Astrocyte of the spinal cord (primary cell): ENCODE measurements at regions not wholly inside any gene's neighbourhood (a gene's known extent, or its start where the extent isn't known, plus 50 kb on each side); places are given as distances from the start of the nearest gene placed in this dataset.
A peak's percentile ranks its signal among the peaks of the same experiment; 100 is the strongest.

Source experiments
- DNase-seq: peaks from one replicate; pipeline ENCODE4 v3.0.0; 2011; ENCODE audit warnings: low read depth, low spot score
- H3K4me3 ChIP-seq: 2 replicates; pipeline ENCODE4 v1.5.1; 2011; ENCODE audit warnings: low read depth, mild to moderate bottlenecking, low read length, moderate library complexity
- in situ Hi-C: cut with HindIII; loops from 2 replicates; pipeline ENCODE4 v1.10.0; 2017; ENCODE audit warnings: low sequenced_read_pairs
- TF ChIP-seq, protein P1 (sequence below): IDR thresholded peaks from 2 replicates; pipeline ENCODE4 v1.5.1; 2012; ENCODE audit warnings: low read depth, mild to moderate bottlenecking, low read length, inconsistent platforms

DNA sequence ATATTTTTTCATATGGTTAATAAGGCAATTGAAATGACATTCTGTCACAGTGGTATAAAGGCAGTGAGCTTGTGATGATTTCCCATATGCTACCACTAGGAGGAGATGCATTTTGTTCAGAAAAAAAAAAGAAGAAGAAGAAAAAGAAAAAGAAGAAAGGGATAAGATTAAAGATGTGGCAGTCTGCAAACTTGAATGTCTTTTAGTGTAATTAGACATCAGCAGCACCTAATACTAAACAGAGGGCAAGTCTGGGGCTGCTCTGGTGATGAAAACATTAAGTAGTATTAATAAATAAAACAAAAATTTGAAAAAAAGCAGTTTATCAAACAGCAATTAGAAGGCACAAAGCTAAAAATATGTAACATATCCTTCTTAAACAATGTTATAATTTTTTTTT is 95.4 kb upstream of the DEFB112 start:
- in situ Hi-C loops = no loop called here
- TF ChIP-seq, protein P1, sequence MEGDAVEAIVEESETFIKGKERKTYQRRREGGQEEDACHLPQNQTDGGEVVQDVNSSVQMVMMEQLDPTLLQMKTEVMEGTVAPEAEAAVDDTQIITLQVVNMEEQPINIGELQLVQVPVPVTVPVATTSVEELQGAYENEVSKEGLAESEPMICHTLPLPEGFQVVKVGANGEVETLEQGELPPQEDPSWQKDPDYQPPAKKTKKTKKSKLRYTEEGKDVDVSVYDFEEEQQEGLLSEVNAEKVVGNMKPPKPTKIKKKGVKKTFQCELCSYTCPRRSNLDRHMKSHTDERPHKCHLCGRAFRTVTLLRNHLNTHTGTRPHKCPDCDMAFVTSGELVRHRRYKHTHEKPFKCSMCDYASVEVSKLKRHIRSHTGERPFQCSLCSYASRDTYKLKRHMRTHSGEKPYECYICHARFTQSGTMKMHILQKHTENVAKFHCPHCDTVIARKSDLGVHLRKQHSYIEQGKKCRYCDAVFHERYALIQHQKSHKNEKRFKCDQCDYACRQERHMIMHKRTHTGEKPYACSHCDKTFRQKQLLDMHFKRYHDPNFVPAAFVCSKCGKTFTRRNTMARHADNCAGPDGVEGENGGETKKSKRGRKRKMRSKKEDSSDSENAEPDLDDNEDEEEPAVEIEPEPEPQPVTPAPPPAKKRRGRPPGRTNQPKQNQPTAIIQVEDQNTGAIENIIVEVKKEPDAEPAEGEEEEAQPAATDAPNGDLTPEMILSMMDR = peak; percentile 45
- no peak for DNase-seq

DNA sequence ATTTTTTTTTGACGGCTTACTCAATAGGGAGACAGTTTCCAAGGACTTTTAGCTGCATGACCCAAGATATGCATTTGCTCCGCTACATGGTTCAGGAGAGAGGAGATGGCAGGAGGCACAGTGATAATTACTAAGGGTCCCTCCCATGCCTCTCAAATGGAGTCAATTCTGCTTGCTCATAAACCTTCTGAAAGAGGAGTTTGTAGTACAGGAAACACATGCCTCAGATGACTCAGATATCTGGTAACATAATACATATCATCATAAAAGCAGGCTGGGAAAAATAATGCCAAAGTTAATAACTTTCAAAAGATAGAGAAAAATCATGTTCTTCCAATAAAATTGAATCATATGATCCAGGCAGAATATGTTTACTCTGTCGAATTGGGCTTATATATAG is 97.6 kb upstream of the DEFB112 start:
- in situ Hi-C loops = no loop called here
- TF ChIP-seq, protein P1 = no peak
- H3K4me3 ChIP-seq = no peak overlapping the region
- DNase-seq = no peak

More for the DNA sequence above, 95.4 kb upstream of the DEFB112 start:
- H3K4me3 ChIP-seq = no peak overlapping the region

DNA sequence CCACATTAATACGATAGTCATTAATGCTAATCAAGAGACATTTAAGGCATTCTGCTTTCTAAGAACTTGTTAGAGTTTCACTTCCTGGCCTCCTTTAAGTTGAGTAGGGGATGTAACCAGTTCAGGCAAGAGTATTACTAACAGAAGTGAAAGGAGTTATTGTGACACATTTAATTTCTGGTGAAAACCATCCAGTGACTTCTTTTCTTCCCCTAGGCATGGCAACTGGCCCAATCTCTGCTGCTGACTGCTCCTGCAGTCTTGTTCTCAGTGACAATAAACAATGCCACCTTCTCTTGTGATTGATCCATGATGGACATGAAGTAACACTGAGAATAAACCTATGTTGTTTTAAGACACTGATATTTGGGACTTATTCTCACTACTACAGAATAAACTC is 130.9 kb upstream of the DEFB112 start:
- H3K4me3 ChIP-seq = no peak overlapping the region
- no peak for DNase-seq
- TF ChIP-seq, protein P1 = no peak
- in situ Hi-C loops = no loop called here

DNA sequence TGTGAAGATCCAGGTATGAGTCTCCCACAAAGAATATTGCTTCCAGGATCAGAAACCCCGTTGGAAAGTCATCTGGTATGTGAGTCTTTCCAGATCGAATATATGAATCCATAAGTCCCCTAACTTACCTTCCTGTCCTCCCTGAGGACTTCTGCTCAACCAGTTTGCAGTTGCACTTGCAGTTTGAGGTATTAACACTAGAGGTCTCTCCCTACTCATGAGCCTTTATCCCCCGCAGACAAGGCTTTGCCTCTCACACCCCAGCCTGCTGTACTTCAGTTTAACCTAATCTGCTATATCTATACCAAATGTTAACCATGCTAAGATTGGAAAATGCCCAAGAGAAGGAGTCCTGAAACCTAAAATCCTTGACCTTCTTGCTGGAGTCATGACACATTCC is 135.3 kb upstream of the DEFB112 start:
- H3K4me3 ChIP-seq = no peak overlapping the region
- in situ Hi-C loops = no loop called here
- TF ChIP-seq, protein P1 = no peak
- no peak for DNase-seq

DNA sequence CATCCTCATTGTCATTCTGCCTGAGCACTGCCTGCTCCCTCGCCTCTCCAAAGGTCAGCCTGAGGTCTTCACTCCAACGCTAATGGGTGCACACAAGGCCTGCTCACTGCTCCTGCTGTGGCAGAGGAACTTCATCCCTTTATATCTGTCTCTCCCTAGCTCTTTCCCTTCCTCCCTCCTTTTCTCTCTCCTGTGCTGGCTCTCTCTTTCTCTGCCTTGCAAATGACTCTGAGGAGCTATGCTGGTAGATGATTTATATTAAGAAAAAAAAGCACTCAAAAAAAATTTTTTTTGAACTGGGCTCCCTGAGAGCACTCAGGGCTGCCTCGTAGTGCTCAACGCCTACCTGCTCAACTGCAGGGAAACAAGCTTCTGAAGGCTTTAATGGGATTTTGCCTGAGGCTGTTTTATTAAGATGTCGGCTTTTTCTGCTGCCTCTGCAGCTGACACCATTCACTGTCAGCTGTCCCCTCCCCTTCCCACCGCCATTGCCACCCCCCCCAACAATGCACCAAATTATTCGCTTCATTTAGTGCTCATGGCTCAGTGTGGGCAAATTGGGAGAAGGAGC is 137.7 kb upstream of the DEFB112 start:
- in situ Hi-C loops = no loop called here
- TF ChIP-seq, protein P1 = no peak

DNA sequence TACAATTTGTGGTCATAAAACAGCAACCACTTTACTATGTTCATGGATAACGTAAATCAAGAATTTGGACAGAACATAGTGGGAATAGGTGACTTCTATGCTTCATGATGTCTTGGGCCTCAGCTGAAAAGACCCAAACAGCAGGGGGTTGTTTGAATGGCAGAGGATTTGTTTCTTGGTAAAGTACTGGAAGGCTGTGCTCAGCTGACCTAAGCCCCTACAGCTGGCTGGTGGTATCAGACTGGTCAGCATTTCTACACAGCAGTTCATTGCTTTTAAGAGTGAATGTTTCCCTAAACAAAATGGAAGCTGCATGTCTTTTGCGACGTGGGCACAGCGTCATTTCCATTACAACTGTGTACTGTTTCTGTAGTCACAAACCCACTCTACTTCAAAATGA is 148.5 kb upstream of the DEFB112 start:
- no peak for DNase-seq
- no peak overlapping the region for H3K4me3 ChIP-seq
- in situ Hi-C loops = no loop called here
- TF ChIP-seq, protein P1 = no peak

More for the DNA sequence above, 137.7 kb upstream of the DEFB112 start:
- no peak overlapping the region for H3K4me3 ChIP-seq
- DNase-seq = no peak
